Osteocyte (in vitro differentiated cells): ENCODE measurements at regions not wholly inside any gene's neighbourhood (a gene's known extent, or its start where the extent isn't known, plus 50 kb on each side); places are given as distances from the start of the nearest gene placed in this dataset.

Source experiments
- DNase-seq: peaks from one replicate; pipeline ENCODE4 v3.0.0; 2021; ENCODE audit warnings: mixed read lengths; ENCODE audit not compliant: unreplicated experiment; ENCODE audit errors: extremely low spot score
- H3K27ac Mint-ChIP-seq: one replicate; pipeline ENCODE4 v1.8.0; 2021; ENCODE audit warnings: mild to moderate bottlenecking, mixed read lengths; ENCODE audit not compliant: unreplicated experiment
- H3K27me3 Mint-ChIP-seq: one replicate; pipeline ENCODE4 v1.8.0; 2021; ENCODE audit warnings: mixed read lengths; ENCODE audit not compliant: unreplicated experiment
- H3K36me3 Mint-ChIP-seq: one replicate; pipeline ENCODE4 v1.8.0; 2021; ENCODE audit warnings: mixed read lengths; ENCODE audit not compliant: unreplicated experiment
- H3K4me1 Mint-ChIP-seq: one replicate; pipeline ENCODE4 v1.8.0; 2021; ENCODE audit warnings: mixed read lengths; ENCODE audit not compliant: unreplicated experiment
- H3K4me3 Mint-ChIP-seq: one replicate; pipeline ENCODE4 v1.8.0; 2021; ENCODE audit warnings: mild to moderate bottlenecking, moderate library complexity, mixed read lengths; ENCODE audit not compliant: unreplicated experiment
- H3K9me3 Mint-ChIP-seq: one replicate; pipeline ENCODE4 v1.8.0; 2021; ENCODE audit warnings: mixed read lengths; ENCODE audit not compliant: unreplicated experiment
- CTCF ChIP-seq: fragments of 200-600 bp; sonication (generic); IDR thresholded peaks from 2 replicates; pipeline ENCODE4 v1.5.0; 2021; ENCODE audit warnings: antibody characterized with exemption, mild to moderate bottlenecking, moderate library complexity

DNA sequence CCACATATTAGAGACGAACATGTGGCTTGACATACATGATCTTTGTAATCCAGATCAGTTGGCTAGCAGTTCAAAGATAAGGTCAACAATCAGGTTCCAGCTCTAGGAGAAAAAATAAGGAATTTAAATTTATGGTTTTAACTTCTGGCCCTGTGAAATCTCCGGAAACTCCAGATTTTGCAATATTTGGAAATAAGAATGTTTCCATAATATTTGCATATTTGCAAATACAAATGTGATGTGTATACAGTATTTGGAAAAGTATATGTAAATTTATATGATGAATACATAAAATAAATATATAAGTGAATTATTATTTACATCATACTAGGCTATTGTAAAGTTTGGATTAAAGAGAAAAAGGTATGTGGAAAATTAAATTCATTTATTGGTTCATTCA lies 97.1 kb downstream of the KCNJ2 start:
- H3K4me3 Mint-ChIP-seq = no peak overlapping the region

GRCh38 chr17:70268383-70268782 lies 99.1 kb downstream of the KCNJ2 start:
- H3K4me1 Mint-ChIP-seq = no peaks in the 10 kb centered on the region
- H3K27me3 Mint-ChIP-seq = no peaks in the 10 kb centered on the region
- DNase-seq = no peak
- TF ChIP-seq CTCF = no peak
- no peaks in the 10 kb centered on the region for H3K36me3 Mint-ChIP-seq
- no peak overlapping the region for H3K4me3 Mint-ChIP-seq
- no peaks in the 10 kb centered on the region for H3K9me3 Mint-ChIP-seq
- no peak overlapping the region for H3K27ac Mint-ChIP-seq

More for the DNA sequence above, 97.1 kb downstream of the KCNJ2 start:
- H3K36me3 Mint-ChIP-seq = no peaks in the 10 kb centered on the region
- no peak for TF ChIP-seq CTCF
- H3K9me3 Mint-ChIP-seq = no peaks in the 10 kb centered on the region
- H3K27ac Mint-ChIP-seq = no peak overlapping the region
- H3K4me1 Mint-ChIP-seq = no peaks in the 10 kb centered on the region
- no peak for DNase-seq
- peaks cover under 1% of the 10 kb centered on the region for H3K27me3 Mint-ChIP-seq

DNA sequence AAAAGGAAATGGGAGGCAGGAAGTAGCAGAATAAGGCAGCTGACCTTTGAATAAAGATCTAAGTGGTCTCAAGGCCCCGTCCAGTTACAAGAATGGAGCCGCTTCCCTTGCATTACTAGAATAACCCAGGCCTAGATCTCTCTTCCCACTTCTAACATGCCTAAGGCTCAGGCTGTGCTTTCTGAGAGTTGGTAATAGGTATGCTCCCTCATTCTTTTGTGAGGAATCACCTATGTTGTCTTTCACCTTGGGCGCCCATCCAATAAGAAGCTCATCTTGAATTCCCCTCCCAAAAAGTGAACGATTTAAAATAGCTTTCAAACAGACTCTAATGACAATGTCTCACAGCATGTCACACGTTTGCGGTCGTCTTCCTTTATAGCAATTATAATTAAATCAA lies 101.2 kb downstream of the KCNJ2 start:
- Mint-ChIP-seq H3K27ac (no peak overlapping the region), H3K4me3 (no peak overlapping the region), H3K36me3 (no peaks in the 10 kb centered on the region), H3K4me1 (no peaks in the 10 kb centered on the region), H3K9me3 (no peaks in the 10 kb centered on the region), H3K27me3 (no peaks in the 10 kb centered on the region)
- no peak for DNase-seq
- no peak for TF ChIP-seq CTCF

- Mint-ChIP-seq H3K4me3 (no peak overlapping the region), H3K4me1 (no peaks in the 10 kb centered on the region), H3K27me3 (no peaks in the 10 kb centered on the region), H3K36me3 (no peaks in the 10 kb centered on the region), H3K27ac (no peak overlapping the region), H3K9me3 (no peaks in the 10 kb centered on the region)
- no peak for DNase-seq
- TF ChIP-seq CTCF = no peak
Measured at GRCh38 chr17:70271200-70271599, 101.9 kb downstream of the KCNJ2 start.

DNA sequence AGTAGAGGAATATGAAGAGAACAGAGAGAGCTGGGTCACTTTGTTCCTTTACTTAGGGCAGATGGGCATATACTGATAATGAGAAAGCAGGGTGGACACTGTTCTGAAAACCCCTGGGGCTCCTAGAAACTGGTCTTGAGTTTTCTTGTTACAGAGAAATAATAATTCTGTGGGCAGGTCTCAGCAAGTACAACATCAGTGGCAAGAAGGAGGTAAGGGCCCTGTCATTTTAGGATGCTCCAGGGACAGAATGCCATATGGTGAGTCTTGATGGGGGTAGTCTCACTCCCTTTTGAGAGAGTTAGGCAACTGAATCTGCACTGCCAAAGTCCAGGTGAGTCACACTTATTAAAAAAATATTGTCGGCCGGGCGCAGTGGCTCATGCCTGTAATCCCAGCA lies 102.3 kb downstream of the KCNJ2 start:
- H3K4me1 Mint-ChIP-seq = no peaks in the 10 kb centered on the region
- no peaks in the 10 kb centered on the region for H3K27me3 Mint-ChIP-seq
- no peaks in the 10 kb centered on the region for H3K36me3 Mint-ChIP-seq
- no peaks in the 10 kb centered on the region for H3K9me3 Mint-ChIP-seq
- no peak for DNase-seq
- no peak overlapping the region for H3K27ac Mint-ChIP-seq
- no peak for TF ChIP-seq CTCF
- H3K4me3 Mint-ChIP-seq = no peak overlapping the region
